Mammary epithelial cell (primary cell): ENCODE measurements at regions not wholly inside any gene's neighbourhood (a gene's known extent, or its start where the extent isn't known, plus 50 kb on each side); places are given as distances from the start of the nearest gene placed in this dataset.

Source experiments
- CTCF ChIP-seq, 2 donors: IDR thresholded peaks in 1 of 2; conservative IDR thresholded peaks in 1 of 2; 2 replicates each; pipeline ENCODE4 v1.5.1; 2011 to 2012; ENCODE audit warnings: inconsistent platforms in 2 of 2, low read length in 2 of 2, mild to moderate bottlenecking in 2 of 2, control low read depth in 1 of 2, low read depth in 1 of 2; ENCODE audit not compliant: insufficient read depth in 1 of 2; ENCODE audit errors: extremely low read depth in 1 of 2
- EZH2 ChIP-seq: IDR thresholded peaks from 2 replicates; pipeline ENCODE4 v1.6.1; 2012; ENCODE audit warnings: low read length, inconsistent platforms, borderline replicate concordance

GRCh38 chrX:6666624-6667023 lies 131.7 kb upstream of the VCX3A start:
- no peak for TF ChIP-seq CTCF (conservative IDR thresholded peaks at IDR 0.05 in 1 of 2, IDR thresholded peaks at IDR 0.05 in 1 of 2; ENCODE audit: extremely low read depth in 1 of 2, insufficient read depth in 1 of 2, low read depth in 1 of 2, low read length in 2 of 2)
- TF ChIP-seq EZH2: no peak
